Parathyroid adenoma (tissue), 2 donors: ENCODE measurements at regions not wholly inside any gene's neighbourhood (a gene's known extent, or its start where the extent isn't known, plus 50 kb on each side); places are given as distances from the start of the nearest gene placed in this dataset.

Experiments used
- H2AFZ ChIP-seq: fragments of 300-600 bp; sonication (generic); one replicate; pipeline ENCODE4 v1.7.0; 2017; ENCODE audit warnings: antibody characterized with exemption, mild to moderate bottlenecking
- H3K27ac ChIP-seq: fragments of 300-600 bp; sonication (generic); one replicate; pipeline ENCODE4 v1.7.0; 2017
- H3K27me3 ChIP-seq: fragments of 300-600 bp; sonication (generic); one replicate; pipeline ENCODE4 v1.7.0; 2017; ENCODE audit warnings: low read length; ENCODE audit not compliant: control insufficient read depth, insufficient read depth
- H3K36me3 ChIP-seq: fragments of 300-600 bp; sonication (generic); one replicate; pipeline ENCODE4 v1.7.0; 2017; ENCODE audit warnings: low read length; ENCODE audit not compliant: control insufficient read depth, insufficient read depth
- H3K4me1 ChIP-seq: fragments of 300-600 bp; sonication (generic); one replicate; pipeline ENCODE4 v1.7.0; 2017; ENCODE audit warnings: control low read depth
- H3K4me2 ChIP-seq: fragments of 300-600 bp; sonication (generic); one replicate; pipeline ENCODE4 v1.7.0; 2017; ENCODE audit warnings: low read length
- H3K4me3 ChIP-seq: fragments of 300-600 bp; sonication (generic); one replicate; pipeline ENCODE4 v1.7.0; 2017; ENCODE audit warnings: low read depth, low read length
- H3K79me2 ChIP-seq: fragments of 300-600 bp; sonication (generic); one replicate; pipeline ENCODE4 v1.7.0; 2017; ENCODE audit warnings: control low read depth
- H3K9ac ChIP-seq: fragments of 300-600 bp; sonication (generic); one replicate; pipeline ENCODE4 v1.7.0; 2017; ENCODE audit warnings: mild to moderate bottlenecking
- H3K9me3 ChIP-seq: fragments of 300-600 bp; sonication (generic); one replicate; pipeline ENCODE4 v1.7.0; 2017; ENCODE audit warnings: low read length; ENCODE audit not compliant: control insufficient read depth
- TF ChIP-seq, protein P1 (sequence below): fragments of 300-600 bp; sonication (generic); IDR thresholded peaks from one replicate; pipeline ENCODE4 v1.7.0; 2017; ENCODE audit warnings: antibody characterized with exemption, mild to moderate bottlenecking
- donor health status: primary hyperparathyroidism.

DNA sequence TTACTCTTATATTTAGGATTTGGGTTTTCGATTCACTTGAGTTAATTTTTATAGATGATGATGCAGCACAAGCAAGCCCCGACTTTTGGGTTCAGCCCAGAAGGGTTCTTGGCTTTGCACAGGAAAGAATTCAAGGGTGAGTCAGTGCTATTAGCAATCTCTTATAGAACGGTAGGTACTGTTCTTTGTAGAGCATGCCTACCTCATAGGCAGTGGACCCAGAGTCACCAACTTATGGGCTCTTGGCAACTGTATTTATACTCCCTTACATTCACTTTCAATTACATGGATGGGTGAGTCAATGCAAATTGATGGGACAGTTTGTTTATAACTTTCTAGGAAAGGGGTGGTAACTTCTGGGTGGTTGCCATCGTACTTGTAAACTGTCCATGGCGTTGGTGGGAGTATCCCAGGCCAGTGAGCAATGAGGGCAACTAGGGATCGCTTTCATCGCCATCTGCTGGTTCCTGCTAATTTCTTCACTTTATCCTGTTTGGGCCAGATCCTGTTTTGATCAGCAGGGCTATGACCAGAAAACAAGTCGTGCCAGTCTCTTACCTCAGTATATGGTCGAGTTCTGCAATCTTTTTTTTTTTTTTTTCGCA lies 362.6 kb downstream of the CNTNAP4 start:
- Histone ChIP-seq H3K4me1 (no peaks in the 10 kb centered on the region), H3K4me2 (no peak overlapping the region), H3K4me3 (no peak overlapping the region), H3K9ac (no peak overlapping the region), H3K9me3 (no peaks in the 10 kb centered on the region), H3K27ac (no peak overlapping the region), H3K36me3 (no peaks in the 10 kb centered on the region), H3K79me2 (no peaks in the 10 kb centered on the region), H2AFZ (no peak overlapping the region), H3K27me3 (no peaks in the 10 kb centered on the region)
- TF ChIP-seq, protein P1, sequence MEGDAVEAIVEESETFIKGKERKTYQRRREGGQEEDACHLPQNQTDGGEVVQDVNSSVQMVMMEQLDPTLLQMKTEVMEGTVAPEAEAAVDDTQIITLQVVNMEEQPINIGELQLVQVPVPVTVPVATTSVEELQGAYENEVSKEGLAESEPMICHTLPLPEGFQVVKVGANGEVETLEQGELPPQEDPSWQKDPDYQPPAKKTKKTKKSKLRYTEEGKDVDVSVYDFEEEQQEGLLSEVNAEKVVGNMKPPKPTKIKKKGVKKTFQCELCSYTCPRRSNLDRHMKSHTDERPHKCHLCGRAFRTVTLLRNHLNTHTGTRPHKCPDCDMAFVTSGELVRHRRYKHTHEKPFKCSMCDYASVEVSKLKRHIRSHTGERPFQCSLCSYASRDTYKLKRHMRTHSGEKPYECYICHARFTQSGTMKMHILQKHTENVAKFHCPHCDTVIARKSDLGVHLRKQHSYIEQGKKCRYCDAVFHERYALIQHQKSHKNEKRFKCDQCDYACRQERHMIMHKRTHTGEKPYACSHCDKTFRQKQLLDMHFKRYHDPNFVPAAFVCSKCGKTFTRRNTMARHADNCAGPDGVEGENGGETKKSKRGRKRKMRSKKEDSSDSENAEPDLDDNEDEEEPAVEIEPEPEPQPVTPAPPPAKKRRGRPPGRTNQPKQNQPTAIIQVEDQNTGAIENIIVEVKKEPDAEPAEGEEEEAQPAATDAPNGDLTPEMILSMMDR: no peak

DNA sequence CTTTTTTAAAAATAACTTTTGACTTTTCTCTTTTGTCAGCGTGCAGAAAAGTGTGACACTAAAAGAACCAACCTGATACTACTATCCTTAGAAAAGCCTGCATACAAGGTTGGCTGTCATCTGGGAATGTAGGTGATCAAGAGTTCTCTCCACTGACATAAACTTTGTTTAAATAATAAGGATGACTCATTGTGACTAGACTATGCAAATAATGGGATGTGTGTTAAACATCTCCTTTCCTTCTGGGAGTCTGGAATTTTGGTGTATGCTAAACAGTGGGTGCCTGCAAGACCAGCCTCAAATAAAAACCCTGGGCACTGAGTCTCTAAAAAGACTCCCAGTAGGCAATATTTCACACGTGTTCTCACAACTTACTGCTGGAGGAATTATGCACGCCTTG lies 373.4 kb downstream of the CNTNAP4 start:
- H3K4me2 ChIP-seq: no peak overlapping the region
- no peaks in the 10 kb centered on the region for H3K4me1 ChIP-seq
- H2AFZ ChIP-seq: no peak overlapping the region
- TF ChIP-seq, protein P1: no peak
- H3K9me3 ChIP-seq: no peaks in the 10 kb centered on the region
- H3K4me3 ChIP-seq: no peak overlapping the region
- H3K27me3 ChIP-seq: no peaks in the 10 kb centered on the region
- no peaks in the 10 kb centered on the region for H3K79me2 ChIP-seq
- no peak overlapping the region for H3K27ac ChIP-seq
- no peaks in the 10 kb centered on the region for H3K36me3 ChIP-seq
- no peak overlapping the region for H3K9ac ChIP-seq

DNA sequence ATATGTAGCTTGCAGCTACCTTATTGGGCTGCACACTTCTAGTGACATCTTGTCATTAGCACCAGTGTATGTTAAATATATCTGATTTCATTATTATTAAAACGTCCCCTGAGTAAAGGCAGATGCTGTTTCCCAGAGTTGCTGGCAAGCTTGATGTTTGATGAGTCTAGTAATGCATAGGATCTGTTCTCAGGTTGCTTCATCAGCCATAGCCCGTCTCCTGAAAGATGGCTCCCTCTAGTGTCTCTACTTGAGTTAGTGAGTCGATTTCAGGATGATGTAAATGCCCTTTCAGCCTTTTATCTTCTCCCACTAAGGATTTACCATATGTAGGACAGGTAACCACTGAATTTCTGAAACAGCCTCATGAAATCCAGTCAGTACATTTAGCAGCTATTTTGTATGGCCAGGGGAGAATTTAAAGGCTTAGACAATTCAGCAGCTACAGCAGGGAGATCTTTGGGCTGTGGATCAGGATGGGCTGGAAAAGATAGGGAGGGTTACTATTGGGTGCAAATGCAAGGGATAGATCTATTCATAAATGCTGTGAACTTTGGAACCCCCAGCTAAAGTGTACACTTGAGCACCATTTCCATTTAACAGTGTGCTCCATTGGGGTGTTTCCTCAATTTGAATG lies 376.3 kb downstream of the CNTNAP4 start:
- H3K9me3 ChIP-seq: no peaks in the 10 kb centered on the region
- H3K27ac ChIP-seq: no peak overlapping the region
- H2AFZ ChIP-seq: no peak overlapping the region
- no peaks in the 10 kb centered on the region for H3K4me1 ChIP-seq
- no peak overlapping the region for H3K4me2 ChIP-seq
- H3K36me3 ChIP-seq: no peaks in the 10 kb centered on the region
- H3K27me3 ChIP-seq: no peaks in the 10 kb centered on the region
- no peak overlapping the region for H3K9ac ChIP-seq
- TF ChIP-seq, protein P1: peak; percentile 31
- H3K4me3 ChIP-seq: no peak overlapping the region
- no peaks in the 10 kb centered on the region for H3K79me2 ChIP-seq

DNA sequence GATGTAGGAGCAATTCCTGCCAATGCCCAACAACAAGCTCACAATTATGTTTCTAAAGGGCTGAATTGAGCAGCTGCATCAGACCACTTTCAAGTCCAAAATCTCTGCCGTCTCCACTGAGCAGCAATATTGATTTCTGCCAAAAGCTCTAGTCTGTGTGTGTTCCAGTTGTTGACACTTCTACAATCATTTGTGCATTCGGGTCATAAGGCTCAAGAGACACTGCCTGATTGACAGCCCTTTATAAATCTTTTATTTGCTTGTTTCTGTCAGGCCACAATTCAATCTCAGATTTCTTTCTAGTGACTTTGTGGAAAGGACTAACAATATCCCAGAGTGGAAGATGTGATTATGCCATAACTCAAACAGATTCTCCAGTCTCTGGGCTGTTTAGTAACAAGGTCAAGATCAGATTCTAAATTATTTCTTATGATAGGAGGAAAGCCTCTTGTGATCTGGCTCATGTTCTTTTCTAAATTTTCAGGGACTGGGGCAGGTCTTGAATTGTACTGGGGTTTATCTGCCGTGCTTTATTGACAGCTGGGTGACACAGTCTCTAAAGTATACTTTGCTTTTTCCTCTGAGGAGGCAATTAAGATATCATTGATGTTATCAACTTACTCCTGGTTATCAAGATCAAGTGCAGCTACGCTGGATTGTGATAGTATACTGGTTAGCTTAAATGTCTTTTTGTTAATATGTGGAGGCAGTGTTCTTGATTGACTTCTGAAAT lies 377.1 kb downstream of the CNTNAP4 start:
- Histone ChIP-seq H3K9ac (no peak overlapping the region), H3K9me3 (no peaks in the 10 kb centered on the region), H3K79me2 (no peaks in the 10 kb centered on the region), H3K4me3 (no peak overlapping the region), H3K4me2 (no peak overlapping the region), H3K36me3 (no peaks in the 10 kb centered on the region), H3K27ac (no peak overlapping the region), H3K4me1 (no peaks in the 10 kb centered on the region), H3K27me3 (no peaks in the 10 kb centered on the region), H2AFZ (no peak overlapping the region)
- TF ChIP-seq, protein P1: no peak
